ENCODE measurements at regions not wholly inside any gene's neighbourhood (a gene's known extent, or its start where the extent isn't known, plus 50 kb on each side); places are given as distances from the start of the nearest gene placed in this dataset.

- no peak for TF ChIP-seq CTCF (IDR thresholded peaks at IDR 0.05)
- no peak for TF ChIP-seq POLR2A (IDR thresholded peaks at IDR 0.05)
These were observed 121.3 kb upstream of the THBS1 start for GRCh38 chr15:39459548-39459947.
